Amniotic stem cell (primary cell): ENCODE measurements at regions not wholly inside any gene's neighbourhood (a gene's known extent, or its start where the extent isn't known, plus 50 kb on each side); places are given as distances from the start of the nearest gene placed in this dataset.

Experiments
- DNase-seq: peaks from one replicate; lab custom pipeline; 2025; lab: John Stamatoyannopoulos, UW

GRCh38 chr1:36643371-36644270 lies 160.9 kb upstream of the CSF3R start:
- DNase-seq = no peak

- DNase-seq = no peak
Observed at GRCh38 chr1:36642802-36643201, 160.1 kb upstream of the CSF3R start.

DNA sequence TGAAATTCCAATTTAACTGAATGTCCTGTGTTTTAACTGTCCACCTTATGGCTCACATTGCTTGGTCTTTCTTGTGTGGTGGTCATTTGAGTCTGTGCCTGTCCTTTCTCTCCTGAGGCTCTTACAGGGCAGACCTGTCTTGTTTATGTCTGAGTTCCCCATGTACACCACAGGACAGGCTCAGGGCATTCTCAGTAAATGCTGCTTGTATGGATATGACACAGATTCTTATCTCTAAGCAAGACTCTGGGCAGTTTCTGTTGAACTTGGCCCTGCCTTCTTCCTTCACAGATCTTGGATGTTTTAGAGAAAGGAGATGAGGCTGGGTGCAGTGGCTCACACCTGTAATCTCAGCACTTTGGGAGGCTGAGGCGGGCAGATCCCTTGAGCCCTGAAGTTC lies 159.1 kb upstream of the CSF3R start:
- no peak for DNase-seq

DNA sequence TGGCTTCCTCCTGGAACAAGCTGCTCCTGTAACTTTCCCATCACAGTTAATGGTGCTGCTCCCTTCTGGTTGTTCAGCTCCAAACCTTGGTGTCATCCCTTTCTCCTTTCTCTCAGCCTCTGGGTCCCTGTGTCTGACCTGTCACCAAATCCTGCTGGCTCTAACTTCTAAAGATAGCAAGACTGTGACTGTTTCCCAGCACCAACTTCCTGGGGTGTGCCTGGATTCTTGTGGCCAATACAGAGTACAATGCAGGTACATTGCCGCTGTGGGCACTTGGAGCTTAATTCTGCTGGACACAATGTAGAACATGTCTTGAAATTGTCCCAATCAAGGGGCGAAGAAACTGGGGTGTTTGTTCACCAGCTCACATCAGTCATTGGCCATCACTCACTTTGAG lies 156.7 kb upstream of the CSF3R start:
- DNase-seq = no peak

GRCh38 chr1:36638268-36638667 lies 155.6 kb upstream of the CSF3R start:
- no peak for DNase-seq

DNA sequence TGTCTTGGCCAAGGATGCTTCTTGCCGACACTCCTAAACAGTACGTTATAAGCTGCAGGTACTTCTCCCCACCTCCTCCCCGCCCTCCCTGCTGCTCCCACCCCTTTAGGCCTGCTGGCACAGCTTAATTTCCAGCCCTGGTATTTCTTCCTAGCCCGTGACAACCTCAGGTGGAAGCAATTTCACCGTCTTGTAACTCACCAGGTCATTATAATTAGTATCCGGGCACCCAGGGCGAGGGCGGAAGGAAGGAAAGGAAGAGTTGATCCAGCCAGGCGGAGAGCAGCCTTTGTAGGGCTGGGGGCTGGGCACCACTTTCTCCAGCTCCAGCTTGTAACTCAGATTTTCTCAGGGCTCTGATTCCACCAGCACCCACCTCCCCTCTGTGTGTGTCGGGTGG lies 153.5 kb upstream of the CSF3R start:
- no peak for DNase-seq

DNA sequence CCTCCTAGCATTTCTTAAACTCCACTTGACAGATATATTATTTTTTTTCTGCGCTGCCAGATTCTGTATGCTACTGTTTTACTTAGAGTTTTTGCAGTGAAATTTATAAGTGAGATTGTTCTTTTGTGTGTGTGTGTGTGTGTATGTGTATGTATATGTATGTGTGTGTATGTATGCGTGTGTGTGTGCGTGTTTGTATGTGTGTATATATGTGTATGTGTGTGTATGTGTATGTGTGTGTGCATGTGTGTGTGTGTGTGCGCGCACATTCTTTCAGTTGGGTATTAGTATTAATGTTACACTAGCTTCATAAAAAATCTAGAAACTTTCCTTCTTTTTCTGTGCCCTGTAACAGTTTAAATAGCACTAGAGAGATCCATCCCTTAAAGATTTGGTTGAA lies 152.6 kb upstream of the CSF3R start:
- DNase-seq = no peak

- no peak for DNase-seq
Observed at GRCh38 chr1:36628804-36629203, 146.1 kb upstream of the CSF3R start.

DNA sequence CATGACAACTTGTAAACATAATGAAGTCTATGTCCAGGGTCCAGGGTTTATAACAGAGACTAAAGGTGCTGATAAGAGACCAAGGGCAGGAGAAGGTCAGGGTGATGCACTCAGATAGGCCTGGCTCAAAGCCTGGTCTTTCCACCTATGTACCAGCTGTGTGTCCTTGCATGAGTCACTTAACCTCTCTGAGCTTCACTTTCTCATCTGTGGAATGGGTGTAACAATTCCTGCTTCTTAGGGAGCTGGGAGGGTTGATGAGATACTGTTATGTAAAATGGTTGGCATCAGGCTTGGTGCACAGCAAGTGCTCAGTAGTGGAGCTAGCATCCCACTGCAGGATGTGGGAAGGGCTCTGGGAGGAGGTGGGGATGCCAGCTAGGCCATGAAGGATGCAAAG lies 143.7 kb upstream of the CSF3R start:
- no peak for DNase-seq

DNA sequence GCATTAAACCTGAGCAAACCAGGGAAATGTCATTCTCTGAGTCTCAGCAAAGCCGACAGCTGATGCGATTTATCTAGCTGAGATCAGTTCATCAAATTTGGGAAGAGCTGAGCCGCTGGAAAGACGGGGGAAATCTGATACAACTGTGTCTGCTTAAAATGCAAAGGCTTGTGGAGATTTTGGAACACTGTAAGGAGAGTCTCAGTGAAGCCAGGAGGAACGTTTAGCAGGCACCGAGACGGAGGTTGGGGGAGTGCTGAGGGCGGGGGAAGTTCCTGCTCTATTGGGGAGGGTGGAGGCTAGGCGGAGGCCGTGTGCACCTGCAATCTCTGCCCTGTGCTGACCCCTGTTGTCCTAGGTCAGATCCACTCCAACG lies 143.2 kb upstream of the CSF3R start:
- DNase-seq = no peak

DNA sequence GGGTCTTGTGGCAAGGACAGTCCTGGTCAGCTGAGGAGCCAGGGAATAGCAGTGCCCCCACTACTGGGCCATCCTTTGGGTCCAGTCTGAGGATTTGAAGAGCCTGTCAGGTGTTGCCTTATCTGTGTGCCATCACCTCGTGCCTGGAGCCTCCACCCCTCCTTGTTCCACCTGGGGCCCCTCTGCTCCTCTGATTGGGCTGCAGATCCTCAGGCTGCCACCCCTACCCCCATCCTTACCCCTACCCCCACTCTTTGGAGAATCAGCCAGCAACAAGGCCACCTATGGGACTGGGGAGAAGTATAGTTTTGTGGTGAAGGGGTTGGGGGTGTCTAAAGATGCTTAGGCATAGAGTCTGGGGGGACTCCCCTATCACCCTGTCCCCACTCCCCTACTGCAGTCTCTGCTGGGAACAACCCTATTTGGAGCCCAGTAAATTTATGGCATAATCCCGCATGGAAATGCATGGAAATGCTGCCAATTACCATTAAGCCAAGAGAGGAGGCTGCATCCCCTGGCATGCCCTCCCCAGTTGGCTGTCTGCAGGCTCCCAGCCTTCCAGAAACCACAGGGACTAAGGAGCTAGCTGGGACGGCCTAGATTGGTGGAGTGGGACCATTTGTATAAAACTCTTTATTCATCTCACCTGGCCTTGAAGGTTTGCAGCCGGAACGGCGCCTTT lies 142.7 kb upstream of the CSF3R start:
- DNase-seq = no peak

- DNase-seq = no peak
Observed at GRCh38 chr1:36624466-36624865, 141.8 kb upstream of the CSF3R start.

DNA sequence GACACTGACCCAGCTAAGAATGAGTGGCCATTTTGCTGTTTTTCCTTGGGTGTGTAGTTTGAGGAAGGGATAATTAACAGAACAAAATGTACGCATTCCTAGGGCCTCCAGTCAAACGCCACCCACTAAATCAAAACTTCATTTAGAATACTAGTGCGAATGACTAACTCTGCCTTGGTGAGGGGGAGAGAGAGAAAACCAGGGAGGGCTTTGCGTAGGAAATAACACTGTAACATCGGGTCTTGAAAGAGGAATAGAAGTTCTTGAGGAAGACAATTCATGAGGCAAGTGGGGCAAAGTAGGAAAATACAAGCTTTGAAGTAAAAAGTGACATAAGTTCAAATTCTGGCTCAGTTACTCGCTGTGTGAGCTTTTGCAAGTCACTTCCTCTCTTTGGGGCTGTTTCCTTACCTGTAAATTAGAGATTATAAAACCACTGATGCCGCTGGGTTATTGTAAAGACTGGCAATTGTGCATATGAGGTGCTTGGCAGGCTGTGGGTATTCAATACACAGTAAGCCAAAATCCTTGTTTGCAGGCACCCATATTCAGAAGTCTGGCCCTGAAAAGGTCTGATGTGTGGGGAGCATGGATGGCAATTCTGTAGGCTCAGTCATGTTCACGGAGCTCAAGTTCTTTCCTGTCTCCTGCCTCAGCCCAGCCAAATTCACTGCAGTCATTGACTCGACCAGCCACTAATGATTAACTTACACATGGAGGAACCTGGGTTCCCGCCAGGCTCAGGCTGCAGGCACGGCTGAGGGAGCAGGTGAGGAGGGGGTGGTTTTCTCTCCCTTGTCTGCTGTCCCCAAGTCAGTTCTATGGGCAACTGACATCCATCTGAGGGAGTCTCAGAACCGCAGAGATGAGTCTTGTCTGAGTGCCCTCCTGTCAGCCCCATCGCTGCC lies 140.3 kb upstream of the CSF3R start:
- DNase-seq = no peak

DNA sequence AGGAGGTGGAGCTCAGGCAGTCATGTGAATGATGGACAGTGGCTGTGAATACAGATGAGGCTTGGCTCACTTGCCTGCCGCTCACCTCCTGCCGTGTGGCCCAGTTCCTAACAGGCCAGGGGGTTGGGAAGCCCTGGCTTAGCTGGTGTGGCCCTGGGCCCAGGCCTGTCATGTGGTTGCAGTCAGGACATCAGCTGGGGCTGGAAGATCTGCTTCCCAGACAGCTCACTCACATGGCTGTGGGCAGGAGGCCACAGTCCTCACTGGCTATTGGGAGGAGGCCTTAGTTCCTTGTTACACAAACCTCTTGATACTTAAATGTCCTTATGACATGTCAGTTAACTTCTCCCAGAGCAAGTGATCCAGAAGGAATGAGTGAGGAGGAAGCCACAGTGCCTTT lies 138.8 kb upstream of the CSF3R start:
- no peak for DNase-seq

GRCh38 chr1:36620142-36620541 lies 137.4 kb upstream of the CSF3R start:
- no peak for DNase-seq

GRCh38 chr1:36614991-36615390 lies 132.3 kb upstream of the CSF3R start:
- DNase-seq = no peak

- DNase-seq = no peak
Observed at GRCh38 chr1:36614571-36614970, 131.9 kb upstream of the CSF3R start.

DNA sequence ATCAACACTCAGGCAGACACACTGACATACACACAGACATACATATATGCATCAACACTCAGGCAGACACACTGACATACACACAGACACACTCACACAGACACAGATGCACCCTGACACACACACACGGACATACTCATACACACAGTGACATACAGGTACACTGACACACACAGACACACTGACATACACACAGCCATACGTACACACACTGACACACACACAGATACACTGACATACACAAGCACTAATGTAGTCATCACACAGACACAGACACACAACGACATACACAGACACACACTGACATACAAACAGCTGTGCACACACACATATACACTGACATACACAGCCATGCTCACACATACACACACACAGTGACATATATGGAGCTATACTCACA lies 131.0 kb upstream of the CSF3R start:
- DNase-seq = no peak

- DNase-seq = no peak
Observed at GRCh38 chr1:36612881-36613280, 130.2 kb upstream of the CSF3R start.

- no peak for DNase-seq
Observed at GRCh38 chr1:36612121-36612520, 129.4 kb upstream of the CSF3R start.

- DNase-seq = no peak
Observed at GRCh38 chr1:36609241-36610027, 126.7 kb upstream of the CSF3R start.

- no peak for DNase-seq
Observed at GRCh38 chr1:36608272-36608671, 125.6 kb upstream of the CSF3R start.
